H9 (cell line): ENCODE measurements at regions not wholly inside any gene's neighbourhood (a gene's known extent, or its start where the extent isn't known, plus 50 kb on each side); places are given as distances from the start of the nearest gene placed in this dataset.
A peak's percentile ranks its signal among the peaks of the same experiment; 100 is the strongest.

ENCODE experiments used
- DNase-seq: peaks from one replicate; pipeline ENCODE4 v3.0.0-alpha.2; 2017
- H2AFZ ChIP-seq: one replicate; pipeline ENCODE4 v1.6.1; 2013; ENCODE audit warnings: mild to moderate bottlenecking, low read length, control low read depth, moderate library complexity
- H2AK5ac ChIP-seq: 2 replicates; pipeline ENCODE4 v1.6.1; 2013; ENCODE audit warnings: low read length, control low read depth, mixed read lengths; ENCODE audit not compliant: insufficient read length
- H2BK120ac ChIP-seq: one replicate; pipeline ENCODE4 v1.6.1; 2013; ENCODE audit warnings: low read depth, mild to moderate bottlenecking, low read length, control low read depth, inconsistent platforms; ENCODE audit not compliant: poor library complexity, severe bottlenecking
- H2BK12ac ChIP-seq: 2 replicates; pipeline ENCODE4 v1.6.1; 2013; ENCODE audit warnings: low read length, control low read depth, mixed read lengths, low read depth; ENCODE audit not compliant: insufficient read length
- H2BK15ac ChIP-seq: 2 replicates; pipeline ENCODE4 v1.6.1; 2013; ENCODE audit warnings: low read depth, low read length, control low read depth
- H2BK20ac ChIP-seq: one replicate; pipeline ENCODE4 v1.6.1; 2013; ENCODE audit warnings: low read depth, mild to moderate bottlenecking, low read length, control low read depth, inconsistent platforms; ENCODE audit not compliant: poor library complexity, severe bottlenecking
- H2BK5ac ChIP-seq: 2 replicates; pipeline ENCODE4 v1.6.1; 2013; ENCODE audit warnings: low read length, control low read depth, mixed read lengths; ENCODE audit not compliant: insufficient read length
- H3K14ac ChIP-seq: 2 replicates; pipeline ENCODE4 v1.6.1; 2013; ENCODE audit warnings: low read length, control low read depth; ENCODE audit not compliant: insufficient read depth
- H3K18ac ChIP-seq: 2 replicates; pipeline ENCODE4 v1.6.1; 2013; ENCODE audit warnings: low read depth, mild to moderate bottlenecking, mixed read lengths, low read length, control low read depth; ENCODE audit not compliant: insufficient read length
- H3K23ac ChIP-seq: 2 replicates; pipeline ENCODE4 v1.6.1; 2013; ENCODE audit warnings: low read length, control low read depth, mixed read lengths, low read depth; ENCODE audit not compliant: insufficient read length
- H3K23me2 ChIP-seq: 2 replicates; pipeline ENCODE4 v1.6.1; 2013; ENCODE audit warnings: low read depth, mild to moderate bottlenecking, mixed read lengths, low read length, control low read depth; ENCODE audit not compliant: insufficient read length, poor library complexity, severe bottlenecking
- H3K27ac ChIP-seq: 2 replicates; pipeline ENCODE4 v1.5.1; 2013; ENCODE audit warnings: low read length, control low read depth, mixed read lengths, low read depth; ENCODE audit not compliant: insufficient read length
- H3K27me3 ChIP-seq: 2 replicates; pipeline ENCODE4 v1.6.1; 2013; ENCODE audit warnings: low read length, control low read depth, inconsistent platforms; ENCODE audit not compliant: insufficient read depth
- H3K4ac ChIP-seq: 2 replicates; pipeline ENCODE4 v1.6.1; 2013; ENCODE audit warnings: low read depth, mild to moderate bottlenecking, control low read depth, inconsistent platforms, low read length, moderate library complexity
- H3K4me1 ChIP-seq: 2 replicates; pipeline ENCODE4 v1.6.1; 2013; ENCODE audit warnings: low read length, control low read depth, inconsistent platforms; ENCODE audit not compliant: insufficient read depth
- H3K4me2 ChIP-seq: 2 replicates; pipeline ENCODE4 v1.6.1; 2013; ENCODE audit warnings: low read length, control low read depth, mixed read lengths; ENCODE audit not compliant: insufficient read length, insufficient read depth
- H3K56ac ChIP-seq: 2 replicates; pipeline ENCODE4 v1.6.1; 2013; ENCODE audit warnings: low read depth, mild to moderate bottlenecking, mixed read lengths, low read length, control low read depth; ENCODE audit not compliant: insufficient read length
- H3K79me1 ChIP-seq: 2 replicates; pipeline ENCODE4 v1.6.1; 2013; ENCODE audit warnings: low read depth, mild to moderate bottlenecking, moderate library complexity, low read length, control low read depth, inconsistent platforms; ENCODE audit not compliant: insufficient read depth, poor library complexity, severe bottlenecking
- H3K79me2 ChIP-seq: 2 replicates; pipeline ENCODE4 v1.6.1; 2013; ENCODE audit warnings: low read length, control low read depth, inconsistent platforms; ENCODE audit not compliant: insufficient read depth
- H3K9ac ChIP-seq: 2 replicates; pipeline ENCODE4 v1.6.1; 2013; ENCODE audit warnings: low read length, control low read depth, mixed read lengths; ENCODE audit not compliant: insufficient read length; ENCODE audit errors: extremely low read depth
- H3K9me3 ChIP-seq: one replicate; pipeline ENCODE4 v1.6.1; 2013; ENCODE audit warnings: low read depth, low read length, inconsistent platforms; ENCODE audit not compliant: control insufficient read depth
- H3T11ph ChIP-seq: one replicate; pipeline ENCODE4 v1.6.1; 2013; ENCODE audit warnings: mild to moderate bottlenecking, low read length, control low read depth, inconsistent platforms
- H4K20me1 ChIP-seq: one replicate; pipeline ENCODE4 v1.6.1; 2013; ENCODE audit not compliant: control insufficient read depth, insufficient read length, insufficient read depth
- H4K5ac ChIP-seq: 2 replicates; pipeline ENCODE4 v1.6.1; 2013; ENCODE audit warnings: low read depth, mild to moderate bottlenecking, mixed read lengths, low read length, control low read depth; ENCODE audit not compliant: insufficient read length
- H4K8ac ChIP-seq: replicated peaks from 2 replicates; pipeline ENCODE4 v1.6.1; 2013; ENCODE audit warnings: low read length, control low read depth, mixed read lengths, low read depth; ENCODE audit not compliant: insufficient read length
- H4K91ac ChIP-seq: 2 replicates; pipeline ENCODE4 v1.6.1; 2013; ENCODE audit warnings: low read depth, mild to moderate bottlenecking, moderate library complexity, mixed read lengths, low read length, control low read depth; ENCODE audit not compliant: insufficient read length
- H3K27ac Mint-ChIP-seq, 3 experiments: 2 replicates in 2 of 3; 3 replicates in 1 of 3; pipeline ENCODE4 v1.8.0; 2020 to 2021; ENCODE audit warnings: mixed read lengths in 3 of 3, mild to moderate bottlenecking in 1 of 3, moderate library complexity in 1 of 3
- H3K27me3 Mint-ChIP-seq: 2 replicates; pipeline ENCODE4 v1.8.0; 2021; ENCODE audit warnings: low read depth, mild to moderate bottlenecking, moderate library complexity, mixed read lengths
- H3K36me3 Mint-ChIP-seq, 3 experiments: 2 replicates in 2 of 3; 3 replicates in 1 of 3; pipeline ENCODE4 v1.8.0; 2020 to 2021; ENCODE audit warnings: low read depth in 3 of 3, mixed read lengths in 3 of 3; ENCODE audit not compliant: insufficient read depth in 1 of 3
- H3K4me1 Mint-ChIP-seq, 2 experiments: 2 replicates each; pipeline ENCODE4 v1.8.0; 2020; ENCODE audit warnings: mixed read lengths in 2 of 2
- H3K4me3 Mint-ChIP-seq, 2 experiments: 2 replicates in 1 of 2; 3 replicates in 1 of 2; pipeline ENCODE4 v1.8.0; 2020 to 2021; ENCODE audit warnings: mild to moderate bottlenecking in 2 of 2, mixed read lengths in 2 of 2, moderate library complexity in 1 of 2
- H3K9me3 Mint-ChIP-seq, 2 experiments: 2 replicates in 1 of 2; 3 replicates in 1 of 2; pipeline ENCODE4 v1.8.0; 2020; ENCODE audit warnings: mild to moderate bottlenecking in 2 of 2, mixed read lengths in 2 of 2, moderate library complexity in 1 of 2
- CTCF ChIP-seq: fragments of 200-600 bp; sonication (generic); conservative IDR thresholded peaks from 3 replicates; pipeline ENCODE4 v1.8.0; 2021; ENCODE audit warnings: antibody characterized with exemption, mild to moderate bottlenecking
- WGBS: extraction: QIAGEN DNeasy Blood & Tissue Kit; methylation state at CpG from one replicate; pipeline ENCODE4 v1.1.7; 2013; ENCODE audit warnings: missing lambda C conversion rate, low lambda C conversion rate, mixed read lengths; ENCODE audit not compliant: insufficient read length; ENCODE audit errors: extremely low coverage; 5-methylcytosine and 5-hydroxymethylcytosine counted together

- no CpG with 5 or more reads among the region's 6 CpGs for WGBS
- TF ChIP-seq CTCF = no peak
- H2BK12ac ChIP-seq = no peak overlapping the region
- H3K14ac ChIP-seq = no peak overlapping the region
- Mint-ChIP-seq H3K36me3 (peaks cover 14 to 22% (median 16%) of the 10 kb centered on the region in 3 experiments), H3K4me1 (peaks cover 5 to 8% of the 10 kb centered on the region in 2 experiments; a peak in 3 of 4 replicates), H3K9me3 (peaks cover 29% of the 10 kb centered on the region in 2 experiments), H3K27me3 (no peaks in the 10 kb centered on the region), H3K27ac (peak overlapping the region in 1 of 3 experiments; percentile 74; a peak in 1 of 7 replicates), H3K4me3 (no peak overlapping the region)
- H4K5ac ChIP-seq = no peak overlapping the region
- H3K18ac ChIP-seq = no peak overlapping the region
- no peaks in the 10 kb centered on the region for H3K27me3 ChIP-seq
- H3K9ac ChIP-seq = no peak overlapping the region
- H3K79me2 ChIP-seq = no peaks in the 10 kb centered on the region
- no peaks in the 10 kb centered on the region for H3K79me1 ChIP-seq
- H3K23me2 ChIP-seq = no peaks in the 10 kb centered on the region
- H2BK120ac ChIP-seq = no peak overlapping the region
- H3K4ac ChIP-seq = no peak overlapping the region
- no peak overlapping the region for H2BK20ac ChIP-seq
- H2BK5ac ChIP-seq = no peak overlapping the region
- H4K20me1 ChIP-seq = no peaks in the 10 kb centered on the region
- no peak overlapping the region for H4K91ac ChIP-seq
- H3K4me1 ChIP-seq = no peaks in the 10 kb centered on the region
- no peak overlapping the region for H2AK5ac ChIP-seq
- no peak overlapping the region for H4K8ac ChIP-seq
- no peak overlapping the region for H3K27ac ChIP-seq
- H3K4me2 ChIP-seq = no peak overlapping the region
- no peak overlapping the region for H3T11ph ChIP-seq
- H2BK15ac ChIP-seq = no peak overlapping the region
- no peak overlapping the region for H3K56ac ChIP-seq
- H3K9me3 ChIP-seq = no peaks in the 10 kb centered on the region
- no peak overlapping the region for H2AFZ ChIP-seq
- H3K23ac ChIP-seq = no peak overlapping the region
- DNase-seq = no peak
Observed at GRCh38 chr13:80989241-80989640, 648.3 kb upstream of the SPRY2 start.
